KMS-11 (cell line): ENCODE measurements at regions not wholly inside any gene's neighbourhood (a gene's known extent, or its start where the extent isn't known, plus 50 kb on each side); places are given as distances from the start of the nearest gene placed in this dataset.

Experiments
- H2AFZ ChIP-seq: fragments of 200-600 bp; sonication (generic); 2 replicates; pipeline ENCODE4 v1.6.1; 2016; ENCODE audit warnings: antibody characterized with exemption, mixed run types, low read depth
- H3K27ac ChIP-seq: fragments of 200-600 bp; sonication (generic); 2 replicates; pipeline ENCODE4 v1.6.1; 2016; ENCODE audit warnings: mild to moderate bottlenecking, mixed run types
- H3K27me3 ChIP-seq: fragments of 200-600 bp; sonication (generic); 2 replicates; pipeline ENCODE4 v1.6.1; 2017; ENCODE audit warnings: mild to moderate bottlenecking, low read depth, mixed run types, moderate library complexity; ENCODE audit not compliant: insufficient read depth
- H3K36me3 ChIP-seq: fragments of 200-600 bp; sonication (generic); 2 replicates; pipeline ENCODE4 v1.6.1; 2017; ENCODE audit warnings: mild to moderate bottlenecking, mixed run types; ENCODE audit not compliant: insufficient read depth
- H3K4me1 ChIP-seq: fragments of 200-600 bp; sonication (generic); 2 replicates; pipeline ENCODE4 v1.6.1; 2016; ENCODE audit warnings: mild to moderate bottlenecking, low read depth, mixed run types; ENCODE audit not compliant: poor library complexity, severe bottlenecking
- H3K4me2 ChIP-seq: fragments of 200-600 bp; sonication (generic); 2 replicates; pipeline ENCODE4 v1.7.0; 2016; ENCODE audit warnings: mild to moderate bottlenecking, mixed run types
- H3K4me3 ChIP-seq: fragments of 200-600 bp; sonication (generic); IDR thresholded peaks from 2 replicates; pipeline ENCODE4 v1.6.1; 2017; ENCODE audit warnings: low read depth, low read length, mixed read lengths; ENCODE audit not compliant: insufficient read depth
- H3K79me2 ChIP-seq: fragments of 200-600 bp; sonication (generic); 2 replicates; pipeline ENCODE4 v1.6.1; 2016; ENCODE audit warnings: low read depth, mixed run types; ENCODE audit not compliant: insufficient read depth
- H3K9ac ChIP-seq: fragments of 200-600 bp; sonication (generic); 2 replicates; pipeline ENCODE4 v1.6.1; 2016; ENCODE audit warnings: mild to moderate bottlenecking, mixed run types
- H4K20me1 ChIP-seq: fragments of 200-600 bp; sonication (generic); 2 replicates; pipeline ENCODE4 v1.6.1; 2016; ENCODE audit warnings: mild to moderate bottlenecking, mixed run types; ENCODE audit not compliant: insufficient read depth
- TF ChIP-seq, protein P1 (sequence below): fragments of 200-600 bp; sonication (generic); conservative IDR thresholded peaks from 2 replicates; pipeline ENCODE4 v1.6.1; 2017; ENCODE audit warnings: low read depth, mild to moderate bottlenecking, antibody characterized with exemption, low read length, moderate library complexity, mixed read lengths

- H3K27me3 ChIP-seq: no peaks in the 10 kb centered on the region
- no peak overlapping the region for H3K9ac ChIP-seq
- no peaks in the 10 kb centered on the region for H3K36me3 ChIP-seq
- H3K4me2 ChIP-seq: no peak overlapping the region
- TF ChIP-seq, protein P1, sequence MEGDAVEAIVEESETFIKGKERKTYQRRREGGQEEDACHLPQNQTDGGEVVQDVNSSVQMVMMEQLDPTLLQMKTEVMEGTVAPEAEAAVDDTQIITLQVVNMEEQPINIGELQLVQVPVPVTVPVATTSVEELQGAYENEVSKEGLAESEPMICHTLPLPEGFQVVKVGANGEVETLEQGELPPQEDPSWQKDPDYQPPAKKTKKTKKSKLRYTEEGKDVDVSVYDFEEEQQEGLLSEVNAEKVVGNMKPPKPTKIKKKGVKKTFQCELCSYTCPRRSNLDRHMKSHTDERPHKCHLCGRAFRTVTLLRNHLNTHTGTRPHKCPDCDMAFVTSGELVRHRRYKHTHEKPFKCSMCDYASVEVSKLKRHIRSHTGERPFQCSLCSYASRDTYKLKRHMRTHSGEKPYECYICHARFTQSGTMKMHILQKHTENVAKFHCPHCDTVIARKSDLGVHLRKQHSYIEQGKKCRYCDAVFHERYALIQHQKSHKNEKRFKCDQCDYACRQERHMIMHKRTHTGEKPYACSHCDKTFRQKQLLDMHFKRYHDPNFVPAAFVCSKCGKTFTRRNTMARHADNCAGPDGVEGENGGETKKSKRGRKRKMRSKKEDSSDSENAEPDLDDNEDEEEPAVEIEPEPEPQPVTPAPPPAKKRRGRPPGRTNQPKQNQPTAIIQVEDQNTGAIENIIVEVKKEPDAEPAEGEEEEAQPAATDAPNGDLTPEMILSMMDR: no peak
- H3K4me3 ChIP-seq: no peak overlapping the region
- no peak overlapping the region for H2AFZ ChIP-seq
- H3K79me2 ChIP-seq: no peaks in the 10 kb centered on the region
- H4K20me1 ChIP-seq: no peaks in the 10 kb centered on the region
- no peak overlapping the region for H3K27ac ChIP-seq
- no peaks in the 10 kb centered on the region for H3K4me1 ChIP-seq
Observed at GRCh38 chr9:119818726-119819435, 449.6 kb upstream of the BRINP1 start.

- Histone ChIP-seq H3K79me2 (no peaks in the 10 kb centered on the region), H3K4me2 (no peak overlapping the region), H3K4me3 (no peak overlapping the region), H3K36me3 (no peaks in the 10 kb centered on the region), H3K4me1 (no peaks in the 10 kb centered on the region), H3K27ac (no peak overlapping the region), H2AFZ (no peak overlapping the region), H3K27me3 (no peaks in the 10 kb centered on the region), H4K20me1 (no peaks in the 10 kb centered on the region), H3K9ac (no peak overlapping the region)
- TF ChIP-seq, protein P1: no peak
Observed at GRCh38 chr9:119810645-119811429, 441.6 kb upstream of the BRINP1 start.

DNA sequence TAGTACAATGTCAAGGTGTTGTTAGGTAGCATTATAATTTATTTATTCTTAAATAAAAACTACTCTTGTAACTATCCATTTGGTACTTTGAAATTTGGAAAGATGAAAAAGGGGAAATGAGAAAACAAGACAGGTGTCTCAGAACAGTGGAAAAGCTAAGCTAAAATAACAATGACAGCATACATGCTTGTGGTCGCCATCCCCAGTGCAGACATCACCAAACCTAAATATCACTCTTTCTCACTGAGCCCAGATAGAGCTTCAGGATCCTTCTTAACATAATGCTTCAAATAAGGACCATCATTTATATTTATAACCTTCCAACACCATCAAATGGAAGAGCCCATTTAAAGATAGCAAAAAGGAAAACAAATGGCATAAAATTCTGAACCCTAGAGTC is 434.4 kb upstream of the BRINP1 start:
- TF ChIP-seq, protein P1: no peak

GRCh38 chr9:119802621-119803020 is 433.4 kb upstream of the BRINP1 start:
- Histone ChIP-seq H3K9ac (no peak overlapping the region), H3K4me2 (no peak overlapping the region), H3K36me3 (no peaks in the 10 kb centered on the region), H3K4me1 (no peaks in the 10 kb centered on the region), H2AFZ (no peak overlapping the region), H3K27me3 (no peaks in the 10 kb centered on the region), H3K4me3 (no peak overlapping the region), H4K20me1 (no peaks in the 10 kb centered on the region), H3K79me2 (no peaks in the 10 kb centered on the region), H3K27ac (no peak overlapping the region)
- TF ChIP-seq, protein P1: no peak

More for the DNA sequence above, 434.4 kb upstream of the BRINP1 start:
- Histone ChIP-seq H3K36me3 (no peaks in the 10 kb centered on the region), H3K9ac (no peak overlapping the region), H3K4me2 (no peak overlapping the region), H2AFZ (no peak overlapping the region), H3K4me3 (no peak overlapping the region), H3K27ac (no peak overlapping the region), H3K4me1 (no peaks in the 10 kb centered on the region), H4K20me1 (no peaks in the 10 kb centered on the region), H3K27me3 (no peaks in the 10 kb centered on the region), H3K79me2 (no peaks in the 10 kb centered on the region)
